BE2C (cell line): ENCODE measurements at regions not wholly inside any gene's neighbourhood (a gene's known extent, or its start where the extent isn't known, plus 50 kb on each side); places are given as distances from the start of the nearest gene placed in this dataset.

Experiments used
- DNase-seq: peaks from one replicate; pipeline ENCODE4 v3.0.0-alpha.2; 2020
- H3K27me3 ChIP-seq: fragments of 250-450 bp; sonication (Bioruptor Pico); 2 replicates; pipeline ENCODE4 v1.5.1; 2020; ENCODE audit warnings: mild to moderate bottlenecking
- H3K36me3 ChIP-seq: fragments of 250-450 bp; sonication (Bioruptor Pico); 2 replicates; pipeline ENCODE4 v1.5.1; 2020; ENCODE audit warnings: mild to moderate bottlenecking
- H3K4me1 ChIP-seq: fragments of 250-450 bp; sonication (Bioruptor Pico); 2 replicates; pipeline ENCODE4 v1.5.1; 2020
- H3K4me3 ChIP-seq: 2 replicates; pipeline ENCODE4 v1.5.1; 2011; ENCODE audit warnings: low read depth, low read length
- H3K9me3 ChIP-seq: fragments of 250-450 bp; sonication (Bioruptor Pico); 2 replicates; pipeline ENCODE4 v1.5.1; 2020
- CTCF ChIP-seq: IDR thresholded peaks from 2 replicates; pipeline ENCODE4 v1.5.1; 2012; ENCODE audit warnings: mild to moderate bottlenecking, low read depth, low read length

- Histone ChIP-seq H3K4me3 (no peak overlapping the region), H3K36me3 (no peaks in the 10 kb centered on the region), H3K9me3 (no peaks in the 10 kb centered on the region), H3K27me3 (peaks cover 11% of the 10 kb centered on the region), H3K4me1 (no peaks in the 10 kb centered on the region)
- DNase-seq = no peak
- no peak for TF ChIP-seq CTCF
Measured at GRCh38 chr12:13571035-13571434, 374.5 kb downstream of the EMP1 start.

- Histone ChIP-seq H3K4me3 (no peak overlapping the region), H3K27me3 (peaks cover 14% of the 10 kb centered on the region), H3K4me1 (no peaks in the 10 kb centered on the region), H3K9me3 (no peaks in the 10 kb centered on the region), H3K36me3 (no peaks in the 10 kb centered on the region)
- DNase-seq = no peak
- TF ChIP-seq CTCF = no peak
Measured at GRCh38 chr12:13570005-13570694, 373.6 kb downstream of the EMP1 start.

GRCh38 chr12:13566292-13566691 is 369.8 kb downstream of the EMP1 start:
- no peak for TF ChIP-seq CTCF
- no peaks in the 10 kb centered on the region for H3K9me3 ChIP-seq
- H3K4me1 ChIP-seq = no peaks in the 10 kb centered on the region
- H3K36me3 ChIP-seq = no peaks in the 10 kb centered on the region
- H3K27me3 ChIP-seq = peaks cover 23% of the 10 kb centered on the region
- DNase-seq = no peak
- H3K4me3 ChIP-seq = no peak overlapping the region

- no peaks in the 10 kb centered on the region for H3K36me3 ChIP-seq
- no peak for TF ChIP-seq CTCF
- H3K4me1 ChIP-seq = no peaks in the 10 kb centered on the region
- H3K27me3 ChIP-seq = peaks cover 23% of the 10 kb centered on the region
- no peak for DNase-seq
- H3K9me3 ChIP-seq = no peaks in the 10 kb centered on the region
- no peak overlapping the region for H3K4me3 ChIP-seq
Measured at GRCh38 chr12:13564266-13564810, 367.8 kb downstream of the EMP1 start.

- Histone ChIP-seq H3K4me1 (no peaks in the 10 kb centered on the region), H3K4me3 (no peak overlapping the region), H3K36me3 (no peaks in the 10 kb centered on the region), H3K9me3 (no peaks in the 10 kb centered on the region), H3K27me3 (peaks cover 23% of the 10 kb centered on the region)
- no peak for DNase-seq
- no peak for TF ChIP-seq CTCF
Measured at GRCh38 chr12:13563743-13564125, 367.2 kb downstream of the EMP1 start.

- peaks cover 23% of the 10 kb centered on the region for H3K27me3 ChIP-seq
- DNase-seq = no peak
- H3K4me1 ChIP-seq = no peaks in the 10 kb centered on the region
- H3K36me3 ChIP-seq = no peaks in the 10 kb centered on the region
- H3K9me3 ChIP-seq = no peaks in the 10 kb centered on the region
- H3K4me3 ChIP-seq = no peak overlapping the region
- no peak for TF ChIP-seq CTCF
Measured at GRCh38 chr12:13562915-13563742, 366.6 kb downstream of the EMP1 start.
